Epidermal melanocyte (primary cell): ENCODE measurements at regions not wholly inside any gene's neighbourhood (a gene's known extent, or its start where the extent isn't known, plus 50 kb on each side); places are given as distances from the start of the nearest gene placed in this dataset.
A peak's percentile ranks its signal among the peaks of the same experiment; 100 is the strongest.
"Not testable (repeated sequence)": the region's sequence is repeated elsewhere in the genome, so short reads cannot be mapped to it uniquely, and the experiment has no call there.

Experiments used
- DNase-seq: peaks from one replicate; pipeline ENCODE4 v3.0.0; 2011; ENCODE audit warnings: low spot score; ENCODE audit not compliant: insufficient read length

- DNase-seq: peak; percentile 9
Observed at GRCh38 chr14:105600939-105601359, 74.6 kb downstream of the TMEM121 start.

GRCh38 chr14:105601360-105602242, 75.2 kb downstream of the TMEM121 start:
- peak; percentile 12 for DNase-seq

- DNase-seq: peak; percentile 11
Observed at GRCh38 chr14:105602243-105602750, 75.9 kb downstream of the TMEM121 start.

GRCh38 chr14:105602799-105603793, 76.7 kb downstream of the TMEM121 start:
- DNase-seq: peak; percentile 10

GRCh38 chr14:105604531-105605463, 78.4 kb downstream of the TMEM121 start:
- DNase-seq: not testable (repeated sequence)

- DNase-seq: no peak
Observed at GRCh38 chr14:105605464-105606304, 79.3 kb downstream of the TMEM121 start.

GRCh38 chr14:105606305-105606975, 80.1 kb downstream of the TMEM121 start:
- DNase-seq: not testable (repeated sequence)

GRCh38 chr14:105607025-105607424, 80.6 kb downstream of the TMEM121 start:
- not testable (repeated sequence) for DNase-seq

- DNase-seq: not testable (repeated sequence)
Observed at GRCh38 chr14:105614987-105615386, 88.6 kb downstream of the TMEM121 start.

- DNase-seq: not testable (repeated sequence)
Observed at GRCh38 chr14:105615986-105616801, 89.8 kb downstream of the TMEM121 start.

- DNase-seq: no peak
Observed at GRCh38 chr14:105616802-105617192, 90.4 kb downstream of the TMEM121 start.

GRCh38 chr14:105617201-105617777, 90.9 kb downstream of the TMEM121 start:
- no peak for DNase-seq

- DNase-seq: not testable (repeated sequence)
Observed at GRCh38 chr14:105617805-105618204, 91.4 kb downstream of the TMEM121 start.

- not testable (repeated sequence) for DNase-seq
Observed at GRCh38 chr14:105619324-105619723, 92.9 kb downstream of the TMEM121 start.

GRCh38 chr14:105620178-105620864, 93.9 kb downstream of the TMEM121 start:
- not testable (repeated sequence) for DNase-seq

- not testable (repeated sequence) for DNase-seq
Observed at GRCh38 chr14:105620865-105621471, 94.6 kb downstream of the TMEM121 start.
